ENCODE measurements at regions not wholly inside any gene's neighbourhood (a gene's known extent, or its start where the extent isn't known, plus 50 kb on each side); places are given as distances from the start of the nearest gene placed in this dataset.

- CTCF ChIA-PET, result no interaction called here
- no peak for ATAC-seq
- no peaks in the 10 kb centered on the region for H3K4me1 ChIP-seq (ENCODE audit: control insufficient read depth, insufficient read depth, low read length)
- no peaks in the 10 kb centered on the region for H3K27me3 ChIP-seq (replicated peaks in 1 of 2; ENCODE audit: control insufficient read depth in 2 of 2, insufficient read depth in 2 of 2, low read length in 1 of 2)
- in situ Hi-C loops (cut with MboI), result no loop called here
- intact Hi-C loops (cut with micrococcal nuclease; ENCODE audit: unreplicated experiment), result no loop called here
- 43% methylated on average over 2 of the region's 2 CpGs for WGBS (ENCODE audit: insufficient coverage, insufficient replicate concordance, low lambda C conversion rate, missing lambda C conversion rate)
- BruUV-seq (replicated peaks), result no TSS peak
- FAIRE-seq, result no peak
- no peaks in the 10 kb centered on the region for H3K36me3 ChIP-seq (ENCODE audit: control insufficient read depth in 2 of 2, insufficient read depth in 2 of 2, low read length in 1 of 2)
- H3K79me2 ChIP-seq (ENCODE audit: control insufficient read depth, insufficient read depth, low read length), result no peaks in the 10 kb centered on the region
- POLR2A ChIA-PET, result no interaction called here
- SMC1A ChIA-PET (ENCODE audit: uncharacterized antibody, unreplicated experiment), result no interaction called here
- no peak overlapping the region for H3K4me3 ChIP-seq
- no peak overlapping the region for H3K4me2 ChIP-seq (ENCODE audit: control insufficient read depth, insufficient read depth)
- H2AFZ ChIP-seq (ENCODE audit: control insufficient read depth, low read depth, low read length), result no peak overlapping the region
- H4K20me1 ChIP-seq (ENCODE audit: control insufficient read depth, insufficient read depth), result no peaks in the 10 kb centered on the region
- H3K27ac ChIP-seq (ENCODE audit: control insufficient read depth, insufficient read depth), result no peak overlapping the region
- H3K9ac ChIP-seq (ENCODE audit: control insufficient read depth, insufficient read depth, low read length), result no peak overlapping the region
- RAD21 ChIA-PET (ENCODE audit: unreplicated experiment), result no interaction called here
- no peaks in the 10 kb centered on the region for H3K9me3 ChIP-seq (replicated peaks; ENCODE audit: control insufficient read depth, insufficient read depth, low read length)
- DNase-seq (ENCODE audit: low read depth, low spot score), result no peak
- TF ChIP-seq RFX5 (IDR thresholded peaks at IDR 0.05; ENCODE audit: low read depth, low read length), result no peak
- no peak for TF ChIP-seq RUNX3 (IDR thresholded peaks at IDR 0.05; ENCODE audit: low read length)
- TF ChIP-seq ZNF592 (IDR thresholded peaks at IDR 0.05), result no peak
- TF ChIP-seq USF2 (IDR thresholded peaks at IDR 0.05; ENCODE audit: borderline replicate concordance, low read depth, low read length), result no peak
- TF ChIP-seq MYC (IDR thresholded peaks at IDR 0.05; ENCODE audit: insufficient read depth, insufficient read length, insufficient replicate concordance, low read length, severe bottlenecking), result no peak
- TF ChIP-seq LARP7 (IDR thresholded peaks at IDR 0.05), result no peak
- no peak for TF ChIP-seq NFYA (IDR thresholded peaks at IDR 0.05; ENCODE audit: borderline replicate concordance, low read depth, low read length)
- no peak for TF ChIP-seq POLR2AphosphoS5 (IDR thresholded peaks at IDR 0.05; ENCODE audit: low read length)
- TF ChIP-seq GABPA (IDR thresholded peaks at IDR 0.05; ENCODE audit: low read depth), result no peak
- TF ChIP-seq ZBTB4 (CRISPR knock-in tag; IDR thresholded peaks at IDR 0.05), result no peak
- no peak for TF ChIP-seq ZBTB33 (IDR thresholded peaks at IDR 0.05)
- TF ChIP-seq SMAD1 (IDR thresholded peaks at IDR 0.05; ENCODE audit: low read depth, partially characterized antibody), result no peak
- no peak for TF ChIP-seq ZNF24 (IDR thresholded peaks at IDR 0.05)
Measured at GRCh38 chr11:127919206-127920000, 668.0 kb downstream of the ETS1 start.

All from GM12878 (cell line).